Erythroblast (primary cell): ENCODE measurements at regions not wholly inside any gene's neighbourhood (a gene's known extent, or its start where the extent isn't known, plus 50 kb on each side); places are given as distances from the start of the nearest gene placed in this dataset.

Source experiments
- GATA1 ChIP-seq: IDR thresholded peaks from 2 replicates; pipeline ENCODE4 v1.6.1; 2011; ENCODE audit warnings: low read depth, mild to moderate bottlenecking, control low read depth, low read length, moderate library complexity
- POLR2A ChIP-seq: IDR thresholded peaks from 2 replicates; pipeline ENCODE4 v1.6.1; 2011; ENCODE audit warnings: mild to moderate bottlenecking, low read length

- no peak for TF ChIP-seq POLR2A
- TF ChIP-seq GATA1 = no peak
Measured at GRCh38 chr22:47573141-47573540, 810.7 kb downstream of the TBC1D22A start.
